HG02798 (cell line): ENCODE measurements at regions not wholly inside any gene's neighbourhood (a gene's known extent, or its start where the extent isn't known, plus 50 kb on each side); places are given as distances from the start of the nearest gene placed in this dataset.

ENCODE experiments used
- ATAC-seq: cut with Tn5 transposase; IDR thresholded peaks from one replicate; pipeline ENCODE4 v1.9.1; 2021; ENCODE audit warnings: mild to moderate bottlenecking; ENCODE audit not compliant: unreplicated experiment, poor library complexity

DNA sequence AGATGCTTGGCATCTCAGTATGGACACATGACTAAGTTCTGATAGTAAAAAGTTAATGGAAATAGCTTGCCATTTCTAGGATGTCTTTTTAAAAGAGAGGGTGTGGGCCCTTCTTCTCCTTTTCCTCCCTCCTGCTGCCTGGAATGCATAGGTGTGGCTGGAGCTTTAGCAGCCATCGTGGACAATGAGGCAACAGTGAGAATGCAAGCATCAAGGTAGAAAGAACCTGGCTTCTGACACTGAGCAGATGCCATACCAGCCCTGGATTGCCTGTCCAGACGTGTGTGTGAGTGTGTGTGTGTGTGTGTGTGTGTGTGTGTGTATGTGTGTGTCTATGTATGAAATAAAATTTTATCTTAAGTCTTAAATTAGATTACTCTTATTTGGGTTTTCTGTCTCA, 660.1 kb downstream of the XIRP2 start:
- no peak for ATAC-seq

DNA sequence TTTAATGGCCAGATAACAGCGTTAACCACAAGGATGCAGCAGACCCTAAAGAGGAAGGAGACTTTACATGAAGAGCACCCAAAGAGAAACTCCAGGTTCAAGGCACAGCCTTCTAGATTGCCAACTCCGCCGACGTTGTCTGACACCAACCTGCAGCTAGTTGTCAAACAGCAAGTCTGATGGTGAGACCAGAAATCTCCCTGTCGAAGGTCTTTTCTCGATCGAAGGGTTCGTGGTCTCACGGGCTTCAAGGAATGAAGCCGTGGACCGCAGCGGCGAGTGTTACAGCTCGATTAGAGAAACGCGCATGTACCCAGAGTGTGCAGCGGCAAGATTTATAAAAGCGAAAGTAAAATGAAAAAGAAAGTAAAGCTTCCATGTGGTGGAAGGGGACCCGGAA, 656.3 kb downstream of the XIRP2 start:
- ATAC-seq = no peak

DNA sequence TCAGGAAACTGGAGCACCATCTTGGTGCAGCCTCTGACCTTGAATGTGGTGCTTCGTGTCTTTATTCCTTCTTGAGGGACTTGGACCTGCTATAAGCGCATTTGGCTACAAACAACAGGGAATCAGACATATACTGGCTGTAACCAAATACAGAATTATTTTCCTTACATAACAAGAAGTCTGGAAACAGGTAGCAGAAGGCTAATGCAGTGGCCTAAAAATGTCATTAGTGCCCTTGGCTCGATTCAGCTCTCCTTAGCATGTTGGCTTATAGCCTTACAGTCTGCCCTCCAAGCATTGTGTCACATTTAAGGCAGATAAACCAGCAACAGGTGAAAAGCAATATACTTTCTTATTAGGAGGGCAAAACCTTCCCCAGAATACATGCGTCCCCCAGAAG, 655.4 kb downstream of the XIRP2 start:
- ATAC-seq = no peak

- no peak for ATAC-seq
These were observed 649.5 kb downstream of the XIRP2 start for GRCh38 chr2:167537743-167538142.

GRCh38 chr2:167534443-167534842, 646.2 kb downstream of the XIRP2 start:
- ATAC-seq = no peak

DNA sequence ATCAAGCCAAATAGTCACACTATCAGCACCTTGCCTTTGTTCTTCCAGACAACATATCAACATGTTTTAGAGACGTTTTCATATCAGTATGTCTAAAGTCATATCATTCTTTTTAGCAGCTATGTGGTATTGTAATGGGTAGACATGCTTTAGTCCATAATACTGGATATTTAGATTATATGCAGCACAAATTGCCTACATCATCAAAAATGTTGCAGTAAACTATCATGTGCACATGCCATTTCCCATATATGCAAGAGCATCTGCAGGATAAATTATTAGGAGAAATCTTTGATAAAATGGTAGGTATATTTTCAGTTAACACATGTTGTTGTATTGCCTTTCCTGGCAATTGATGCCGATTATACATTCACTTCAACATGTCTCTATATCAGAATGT, 636.5 kb downstream of the XIRP2 start:
- ATAC-seq = no peak

DNA sequence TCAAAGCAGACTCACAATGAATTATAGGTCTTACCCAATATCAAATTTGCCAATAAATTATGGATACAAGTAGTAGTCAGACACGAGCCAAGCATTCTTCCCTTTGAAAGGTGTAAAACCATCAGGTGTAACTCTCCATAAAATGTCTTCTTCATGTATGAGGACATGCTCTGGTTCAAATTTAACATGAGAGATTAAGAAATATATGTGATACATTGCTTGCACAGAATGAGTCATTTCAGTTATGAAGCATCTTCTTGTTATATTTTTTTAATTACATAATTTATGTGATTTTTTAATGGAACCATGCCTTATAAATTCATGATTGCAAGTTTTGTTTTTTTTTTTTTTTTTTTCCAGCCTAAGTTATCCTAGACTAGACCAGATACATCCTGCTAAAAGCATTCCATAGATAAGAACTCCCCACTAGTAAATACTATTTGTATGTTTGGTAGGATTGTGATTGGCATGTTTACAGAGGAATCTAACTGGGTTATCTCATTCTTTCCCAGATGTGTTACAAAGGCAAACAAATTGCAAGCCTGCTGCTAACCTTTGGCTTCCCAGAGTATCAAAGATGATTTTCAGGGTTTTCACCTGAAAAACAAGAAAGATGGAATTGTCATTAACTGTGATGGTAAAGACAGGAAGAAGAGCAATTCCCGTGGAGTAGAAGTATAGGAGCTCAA, 621.9 kb downstream of the XIRP2 start:
- ATAC-seq = no peak

DNA sequence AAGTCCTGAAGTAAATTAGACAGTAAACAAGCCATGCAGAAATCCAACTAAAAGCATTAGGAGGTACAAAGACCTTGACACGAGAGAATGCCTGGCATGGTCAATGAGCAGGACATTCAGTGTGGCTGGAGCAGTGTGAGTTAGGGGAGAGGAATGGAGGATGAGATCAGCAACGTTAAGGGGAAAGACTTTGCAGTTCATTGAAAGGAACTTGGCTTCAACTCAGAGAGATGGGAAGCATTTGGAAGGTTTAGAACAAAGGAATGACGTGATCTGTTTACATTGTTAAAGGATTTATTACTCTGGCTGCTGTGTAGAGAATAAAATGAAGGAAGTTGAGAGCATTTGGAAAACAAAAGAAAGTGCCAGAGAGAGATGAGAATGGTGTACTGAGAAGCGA, 621.3 kb downstream of the XIRP2 start:
- no peak for ATAC-seq

DNA sequence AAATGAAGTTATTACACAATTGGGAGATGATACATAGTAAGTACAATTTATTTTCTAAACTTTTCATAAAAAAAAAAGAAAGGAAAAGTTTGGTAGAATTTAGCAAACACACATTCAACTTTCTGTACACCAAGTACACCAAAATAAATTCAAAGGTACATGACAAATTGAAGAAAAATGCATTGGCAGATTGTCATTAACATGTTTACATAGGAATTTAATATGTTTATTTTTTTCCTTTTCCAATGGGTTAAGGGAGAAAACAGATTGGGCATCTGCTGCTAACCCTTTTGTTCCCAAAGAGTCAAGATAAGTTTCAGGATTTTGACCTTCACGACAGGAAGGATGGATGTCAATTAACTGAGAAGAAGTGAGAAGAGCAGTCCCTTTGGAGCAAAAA, 620.4 kb downstream of the XIRP2 start:
- ATAC-seq = no peak

DNA sequence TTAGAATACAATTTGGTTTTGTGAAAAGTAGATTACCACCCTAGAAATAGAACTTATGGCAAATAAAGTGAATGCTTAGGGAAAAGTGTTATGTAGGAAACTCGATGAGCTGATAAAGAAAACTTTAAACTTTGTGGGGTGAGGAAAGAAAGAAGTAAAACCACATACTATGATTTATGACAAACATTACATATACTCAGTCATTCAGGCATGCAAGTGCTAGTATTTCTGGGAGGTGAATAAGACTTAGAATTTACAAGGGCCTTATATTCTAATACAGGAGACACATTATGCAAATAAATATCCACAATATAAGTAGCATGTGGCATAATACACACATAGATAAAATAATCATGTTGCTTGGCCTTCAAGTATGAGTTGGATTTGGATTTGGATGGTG, 618.1 kb downstream of the XIRP2 start:
- no peak for ATAC-seq

GRCh38 chr2:167504695-167505094, 616.4 kb downstream of the XIRP2 start:
- no peak for ATAC-seq

GRCh38 chr2:167504061-167504460, 615.8 kb downstream of the XIRP2 start:
- no peak for ATAC-seq

- ATAC-seq = no peak
These were observed 613.3 kb downstream of the XIRP2 start for GRCh38 chr2:167501618-167502017.

GRCh38 chr2:167493862-167494261, 605.6 kb downstream of the XIRP2 start:
- no peak for ATAC-seq

DNA sequence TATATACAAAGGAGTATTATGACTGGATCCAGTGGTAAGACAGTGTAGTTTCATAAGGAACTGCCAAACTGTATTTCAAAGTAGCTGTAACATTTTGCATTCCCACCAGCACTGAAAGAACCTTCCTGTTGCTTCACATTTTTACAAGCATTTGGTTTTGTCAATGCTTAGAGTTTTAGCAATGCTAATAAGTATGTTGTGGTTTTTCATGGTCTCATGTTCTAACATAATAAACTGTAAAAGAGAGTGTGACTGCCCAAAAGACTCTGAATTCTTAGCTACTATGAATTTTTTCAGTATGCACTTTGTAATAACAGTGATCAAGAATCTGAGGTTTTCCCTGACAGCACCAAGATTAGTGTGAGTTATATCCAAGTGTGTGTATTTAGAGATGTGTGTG, 604.2 kb downstream of the XIRP2 start:
- ATAC-seq = no peak

GRCh38 chr2:167491788-167492187, 603.5 kb downstream of the XIRP2 start:
- no peak for ATAC-seq

DNA sequence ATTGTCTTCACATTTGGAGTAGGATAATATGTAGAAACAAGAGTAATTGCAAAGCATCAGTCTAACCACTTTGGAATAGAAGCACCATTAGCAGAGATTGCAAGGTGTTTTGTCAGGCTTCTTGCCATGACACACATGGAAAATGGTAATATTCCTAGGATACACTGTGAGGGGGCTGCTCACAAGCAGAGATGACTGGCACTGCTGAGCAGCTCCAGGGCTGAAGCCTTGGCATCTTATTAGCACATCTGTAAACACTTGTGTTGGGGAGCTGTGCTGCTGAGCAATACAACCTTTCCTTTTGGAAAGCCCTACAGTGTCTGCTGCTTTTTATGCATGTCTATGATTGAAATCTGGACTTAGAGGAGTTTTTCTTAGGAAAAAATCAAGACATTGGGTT, 602.2 kb downstream of the XIRP2 start:
- no peak for ATAC-seq

DNA sequence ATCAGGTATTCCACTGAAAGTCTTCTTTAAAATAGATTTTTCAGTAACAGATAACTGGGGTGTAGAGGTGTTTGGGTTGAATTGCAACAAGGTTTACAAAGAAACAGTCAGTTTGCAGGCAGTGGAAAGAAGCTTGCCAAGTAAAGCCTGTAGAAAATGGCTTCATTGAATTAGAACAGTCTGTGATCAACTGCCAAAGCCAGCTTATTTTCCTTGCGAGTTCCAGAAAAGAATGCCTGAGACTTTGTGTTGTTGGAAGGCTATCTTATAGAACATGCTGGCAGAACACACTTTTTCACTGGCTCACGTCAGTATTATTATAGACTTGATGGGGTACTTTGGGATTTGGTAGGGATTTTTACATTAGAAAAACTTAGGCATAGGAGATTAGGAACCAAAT, 601.0 kb downstream of the XIRP2 start:
- ATAC-seq = no peak

- no peak for ATAC-seq
These were observed 599.4 kb downstream of the XIRP2 start for GRCh38 chr2:167487728-167488127.

GRCh38 chr2:167484875-167485274, 596.6 kb downstream of the XIRP2 start:
- no peak for ATAC-seq

- peak; percentile 11 for ATAC-seq
These were observed 592.7 kb downstream of the XIRP2 start for GRCh38 chr2:167480986-167481309.

- ATAC-seq = peak; percentile 63
These were observed 592.1 kb downstream of the XIRP2 start for GRCh38 chr2:167480232-167480985.
